IPS-20b (cell line): ENCODE measurements at regions not wholly inside any gene's neighbourhood (a gene's known extent, or its start where the extent isn't known, plus 50 kb on each side); places are given as distances from the start of the nearest gene placed in this dataset.

Experiments
- H3K27ac ChIP-seq: one replicate; pipeline ENCODE4 v1.5.1; 2013; ENCODE audit warnings: low read length
- H3K27me3 ChIP-seq: 2 replicates; pipeline ENCODE4 v1.6.1; 2013; ENCODE audit warnings: mild to moderate bottlenecking, low read length, inconsistent platforms; ENCODE audit not compliant: insufficient read depth
- H3K36me3 ChIP-seq: 2 replicates; pipeline ENCODE4 v1.6.1; 2013; ENCODE audit warnings: low read depth, mild to moderate bottlenecking, inconsistent platforms, low read length, moderate library complexity; ENCODE audit not compliant: insufficient read depth
- H3K4me1 ChIP-seq: 2 replicates; pipeline ENCODE4 v1.6.1; 2013; ENCODE audit warnings: mild to moderate bottlenecking, control low read depth, inconsistent platforms, low read length, moderate library complexity; ENCODE audit not compliant: insufficient read depth
- H3K4me3 ChIP-seq: 2 replicates; pipeline ENCODE4 v1.5.1; 2013; ENCODE audit warnings: mild to moderate bottlenecking, low read length, inconsistent platforms
- H3K9ac ChIP-seq: 2 replicates; pipeline ENCODE4 v1.6.1; 2013; ENCODE audit warnings: low read depth, mild to moderate bottlenecking, inconsistent platforms, low read length, moderate library complexity
- H3K9me3 ChIP-seq: 2 replicates; pipeline ENCODE4 v1.6.1; 2013; ENCODE audit warnings: mild to moderate bottlenecking, low read depth, low read length, inconsistent platforms; ENCODE audit not compliant: insufficient read depth

DNA sequence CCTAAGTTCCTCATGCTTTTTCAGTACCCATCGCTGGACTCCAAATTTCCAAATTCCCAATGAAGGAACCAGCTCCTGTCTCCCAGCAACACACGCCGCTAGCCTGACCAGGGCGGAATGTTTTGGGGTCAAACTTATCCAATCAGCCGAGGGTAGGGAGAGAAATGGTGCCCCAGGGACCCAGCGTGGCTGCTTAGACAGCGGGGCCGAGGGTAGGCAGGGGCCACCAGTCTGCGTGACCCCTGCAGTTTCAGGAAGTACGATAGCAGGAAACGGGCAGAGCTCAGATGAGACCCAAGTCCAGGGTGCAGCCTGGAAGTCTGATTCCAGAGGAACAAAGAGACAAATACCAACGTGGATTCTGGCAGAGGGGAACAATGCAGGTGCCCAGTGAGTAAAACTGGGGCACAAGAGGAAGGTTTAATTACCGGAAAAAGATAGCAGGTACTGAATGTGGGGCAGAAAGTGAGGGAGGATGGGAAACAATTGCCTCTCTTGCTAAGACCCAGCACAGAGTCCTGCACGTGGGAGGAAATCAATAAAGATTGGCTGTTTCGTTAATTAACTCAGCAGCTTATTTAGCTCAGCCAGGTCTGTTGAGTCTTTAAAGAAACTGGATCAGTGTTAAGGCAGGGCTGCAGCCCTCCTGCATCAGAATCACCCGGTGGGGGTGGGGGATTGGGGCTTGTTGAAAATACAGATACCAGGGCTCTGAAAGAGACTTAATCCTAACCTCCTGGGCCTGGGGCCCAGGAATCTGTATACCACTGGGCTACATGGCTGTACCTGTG lies 50.4 kb upstream of the NFE2L3 start:
- Histone ChIP-seq H3K36me3 (no peaks in the 10 kb centered on the region), H3K4me1 (peaks cover 9% of the 10 kb centered on the region; the same call in 1 of the 2 replicates), H3K9ac (peak overlapping the region; percentile 13; the same call in 1 of the 2 replicates), H3K9me3 (no peaks in the 10 kb centered on the region), H3K27ac (peak overlapping the region; percentile 0), H3K27me3 (no peaks in the 10 kb centered on the region), H3K4me3 (peak overlapping the region; percentile 30; the same call in 1 of the 2 replicates)

DNA sequence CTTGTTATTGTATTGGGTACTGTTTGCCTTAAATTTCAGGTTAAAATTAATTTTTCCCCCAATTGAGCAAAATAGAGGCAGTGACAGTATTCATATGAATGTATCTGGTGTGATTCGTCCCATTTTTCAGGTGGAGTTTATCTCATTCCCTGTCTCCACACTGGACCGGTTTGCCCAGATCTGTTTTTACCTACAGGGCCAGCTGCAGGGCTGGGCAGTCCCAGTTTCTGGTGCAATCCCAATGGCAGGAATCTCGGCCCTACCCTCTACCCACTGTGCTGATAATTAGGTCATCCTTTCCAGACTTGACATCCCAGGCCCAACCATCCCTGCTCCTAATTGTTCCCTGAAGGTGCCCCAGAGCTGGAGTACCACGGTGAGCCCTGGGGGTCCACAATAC lies 49.8 kb upstream of the NFE2L3 start:
- no peak overlapping the region for H3K27ac ChIP-seq
- no peak overlapping the region for H3K4me3 ChIP-seq

More for the DNA sequence above, 49.8 kb upstream of the NFE2L3 start:
- Histone ChIP-seq H3K4me1 (peaks cover 9% of the 10 kb centered on the region; the same call in 1 of the 2 replicates), H3K9me3 (no peaks in the 10 kb centered on the region), H3K9ac (no peak overlapping the region; the same call in 1 of the 2 replicates), H3K27me3 (no peaks in the 10 kb centered on the region), H3K36me3 (no peaks in the 10 kb centered on the region)
